Osteoblast (primary cell): ENCODE measurements at regions not wholly inside any gene's neighbourhood (a gene's known extent, or its start where the extent isn't known, plus 50 kb on each side); places are given as distances from the start of the nearest gene placed in this dataset.
"Not testable (repeated sequence)": the region's sequence is repeated elsewhere in the genome, so short reads cannot be mapped to it uniquely, and the experiment has no call there.

Experiments used
- DNase-seq: peaks from one replicate; pipeline ENCODE4 v3.0.0; 2011; ENCODE audit warnings: low spot score, mixed read lengths; ENCODE audit not compliant: insufficient read length; ENCODE audit errors: missing footprints
- H2AFZ ChIP-seq: 2 replicates; pipeline ENCODE4 v1.6.0; 2011; ENCODE audit warnings: mild to moderate bottlenecking, low read length
- H3K27ac ChIP-seq: 2 replicates; pipeline ENCODE4 v1.5.1; 2011; ENCODE audit warnings: mild to moderate bottlenecking, low read depth, low read length, moderate library complexity
- H3K27me3 ChIP-seq: 2 replicates; pipeline ENCODE4 v1.6.0; 2012; ENCODE audit warnings: mild to moderate bottlenecking, control low read depth, inconsistent platforms, low read length, moderate library complexity; ENCODE audit not compliant: insufficient read depth
- H3K36me3 ChIP-seq: 2 replicates; pipeline ENCODE4 v1.5.1; 2011; ENCODE audit warnings: mild to moderate bottlenecking, low read length, control low read depth, moderate library complexity; ENCODE audit not compliant: insufficient read depth
- H3K4me1 ChIP-seq: 2 replicates; pipeline ENCODE4 v1.5.1; 2011; ENCODE audit warnings: mild to moderate bottlenecking, low read length, control low read depth, moderate library complexity; ENCODE audit not compliant: insufficient read depth
- H3K4me2 ChIP-seq: 2 replicates; pipeline ENCODE4 v1.6.0; 2011; ENCODE audit warnings: mild to moderate bottlenecking, low read length; ENCODE audit not compliant: insufficient read depth
- H3K4me3 ChIP-seq: fragments of 200-600 bp; sonication (generic); 3 replicates; pipeline ENCODE4 v1.5.1; 2012; ENCODE audit warnings: mild to moderate bottlenecking, low read length, inconsistent platforms; ENCODE audit not compliant: insufficient read depth
- H3K79me2 ChIP-seq: 2 replicates; pipeline ENCODE4 v1.6.0; 2012; ENCODE audit warnings: mild to moderate bottlenecking, low read length, control low read depth, inconsistent platforms; ENCODE audit not compliant: insufficient read depth
- H3K9me3 ChIP-seq: 2 replicates; pipeline ENCODE4 v1.5.1; 2011; ENCODE audit warnings: low read depth, low read length, control low read depth
- H4K20me1 ChIP-seq: 2 replicates; pipeline ENCODE4 v1.6.0; 2012; ENCODE audit warnings: mild to moderate bottlenecking, low read length, control low read depth; ENCODE audit not compliant: insufficient read depth
- CTCF ChIP-seq: IDR thresholded peaks from 2 replicates; pipeline ENCODE4 v1.5.1; 2011; ENCODE audit warnings: mild to moderate bottlenecking, low read depth, low read length, moderate library complexity; ENCODE audit errors: extremely low read depth

DNA sequence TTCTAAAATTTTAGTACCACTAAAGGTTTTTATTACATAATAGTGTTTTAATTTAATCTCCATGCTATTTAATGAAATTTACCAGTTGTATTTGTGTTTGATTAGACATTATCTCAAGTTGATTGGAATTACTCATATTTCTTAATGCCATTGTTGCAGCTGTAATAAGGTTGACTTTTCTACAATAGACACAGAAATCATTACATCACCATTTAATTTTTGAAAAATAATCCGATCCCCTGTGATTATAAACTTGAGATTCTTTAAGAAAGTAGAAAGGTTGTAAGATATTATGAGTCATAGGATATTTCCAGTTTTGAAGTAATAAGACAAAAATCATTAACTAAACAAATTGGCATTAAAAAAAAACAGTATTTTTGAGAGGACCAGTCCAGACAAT, 161.4 kb downstream of the PRL start:
- Histone ChIP-seq H3K36me3 (no peaks in the 10 kb centered on the region), H4K20me1 (no peaks in the 10 kb centered on the region), H3K4me2 (no peak overlapping the region), H3K4me1 (no peaks in the 10 kb centered on the region), H3K27me3 (no peaks in the 10 kb centered on the region), H3K4me3 (no peak overlapping the region), H3K27ac (no peak overlapping the region), H2AFZ (no peak overlapping the region), H3K9me3 (no peaks in the 10 kb centered on the region), H3K79me2 (no peaks in the 10 kb centered on the region)
- no peak for DNase-seq
- TF ChIP-seq CTCF, result no peak

GRCh38 chr6:22140736-22141135, 156.1 kb downstream of the PRL start:
- H3K4me2 ChIP-seq, DNase-seq, H3K36me3 ChIP-seq, H3K79me2 ChIP-seq, H4K20me1 ChIP-seq, H3K27me3 ChIP-seq, H3K4me1 ChIP-seq, H3K27ac ChIP-seq, H3K9me3 ChIP-seq, H2AFZ ChIP-seq, H3K4me3 ChIP-seq: not testable (repeated sequence)

GRCh38 chr6:22141241-22141745, 155.5 kb downstream of the PRL start:
- Histone ChIP-seq H4K20me1 (no peaks in the 10 kb centered on the region), H3K27ac (no peak overlapping the region), H2AFZ (no peak overlapping the region), H3K4me1 (peaks cover 6% of the 10 kb centered on the region), H3K27me3 (no peaks in the 10 kb centered on the region), H3K4me2 (no peak overlapping the region), H3K9me3 (no peaks in the 10 kb centered on the region), H3K79me2 (no peaks in the 10 kb centered on the region), H3K4me3 (no peak overlapping the region), H3K36me3 (no peaks in the 10 kb centered on the region)
- TF ChIP-seq CTCF, result no peak
- no peak for DNase-seq

DNA sequence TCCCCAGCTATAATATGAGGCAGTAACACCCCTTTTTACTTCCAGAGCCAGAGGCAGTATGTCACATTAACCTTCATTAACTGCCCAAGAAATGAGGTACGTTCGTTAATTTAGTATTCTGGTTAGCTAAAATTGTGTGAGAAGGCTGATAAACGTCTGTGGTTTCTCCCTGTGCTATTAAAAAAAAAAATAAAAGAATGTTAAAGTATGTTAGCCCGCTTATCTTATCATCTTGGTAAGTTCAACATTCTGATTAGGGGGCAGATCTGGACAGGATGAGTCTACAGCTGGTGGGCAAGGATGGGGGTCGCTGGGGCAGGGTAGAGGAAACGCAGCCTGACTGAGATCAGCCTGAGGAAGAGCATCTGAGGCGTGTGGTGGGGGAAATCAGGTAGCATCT, 154.0 kb downstream of the PRL start:
- H3K36me3 ChIP-seq, result no peaks in the 10 kb centered on the region
- H4K20me1 ChIP-seq, result no peaks in the 10 kb centered on the region
- H3K4me1 ChIP-seq, result peaks cover 16% of the 10 kb centered on the region
- no peaks in the 10 kb centered on the region for H3K9me3 ChIP-seq
- H3K27me3 ChIP-seq, result no peaks in the 10 kb centered on the region
- DNase-seq, result no peak
- no peak overlapping the region for H2AFZ ChIP-seq
- H3K27ac ChIP-seq, result no peak overlapping the region
- TF ChIP-seq CTCF, result no peak
- no peaks in the 10 kb centered on the region for H3K79me2 ChIP-seq
- H3K4me2 ChIP-seq, result no peak overlapping the region
- H3K4me3 ChIP-seq, result no peak overlapping the region
